ENCODE measurements at regions not wholly inside any gene's neighbourhood (a gene's known extent, or its start where the extent isn't known, plus 50 kb on each side); places are given as distances from the start of the nearest gene placed in this dataset.

GRCh38 chr14:22384974-22385526 is 204.0 kb downstream of the DAD1 start:
- no peak overlapping the region for H3K4me3 ChIP-seq (ENCODE audit: low read length)
- no peak for DNase-seq (ENCODE audit: low read depth)
- no peak for TF ChIP-seq CTCF (conservative IDR thresholded peaks at IDR 0.05; ENCODE audit: low read depth, low read length)

GRCh38 chr14:22384167-22384549 is 204.9 kb downstream of the DAD1 start:
- no peak overlapping the region for H3K4me3 ChIP-seq (ENCODE audit: low read length)
- DNase-seq (ENCODE audit: low read depth), result no peak
- no peak for TF ChIP-seq CTCF (conservative IDR thresholded peaks at IDR 0.05; ENCODE audit: low read depth, low read length)

GRCh38 chr14:22383515-22384166 is 205.4 kb downstream of the DAD1 start:
- DNase-seq (ENCODE audit: low read depth), result no peak
- TF ChIP-seq CTCF (conservative IDR thresholded peaks at IDR 0.05; ENCODE audit: low read depth, low read length), result no peak
- H3K4me3 ChIP-seq (ENCODE audit: low read length), result no peak overlapping the region

GRCh38 chr14:22382955-22383354 is 206.1 kb downstream of the DAD1 start:
- DNase-seq (ENCODE audit: low read depth), result no peak
- TF ChIP-seq CTCF (conservative IDR thresholded peaks at IDR 0.05; ENCODE audit: low read depth, low read length), result no peak
- H3K4me3 ChIP-seq (ENCODE audit: low read length), result no peak overlapping the region

- TF ChIP-seq CTCF (conservative IDR thresholded peaks at IDR 0.05; ENCODE audit: low read depth, low read length), result no peak
- no peak for DNase-seq (ENCODE audit: low read depth)
- no peak overlapping the region for H3K4me3 ChIP-seq (ENCODE audit: low read length)
Measured at GRCh38 chr14:22382395-22382794, 206.6 kb downstream of the DAD1 start.

GRCh38 chr14:22381766-22382165 is 207.3 kb downstream of the DAD1 start:
- TF ChIP-seq CTCF (conservative IDR thresholded peaks at IDR 0.05; ENCODE audit: low read depth, low read length), result no peak
- no peak for DNase-seq (ENCODE audit: low read depth)

GRCh38 chr14:22381408-22381760 is 207.6 kb downstream of the DAD1 start:
- no peak for TF ChIP-seq CTCF (conservative IDR thresholded peaks at IDR 0.05; ENCODE audit: low read depth, low read length)
- no peak for DNase-seq (ENCODE audit: low read depth)
- no peak overlapping the region for H3K4me3 ChIP-seq (ENCODE audit: low read length)

More at GRCh38 chr14:22381766-22382165, 207.3 kb downstream of the DAD1 start:
- no peak overlapping the region for H3K4me3 ChIP-seq (ENCODE audit: low read length)

All from retinal pigment epithelial cell (primary cell).